Right renal pelvis (tissue), 4 donors: ENCODE measurements at regions not wholly inside any gene's neighbourhood (a gene's known extent, or its start where the extent isn't known, plus 50 kb on each side); places are given as distances from the start of the nearest gene placed in this dataset.
"Not testable (repeated sequence)": the region's sequence is repeated elsewhere in the genome, so short reads cannot be mapped to it uniquely, and the experiment has no call there.

Experiments used
- DNase-seq, 4 donors: peaks; one replicate each; pipeline ENCODE4 v3.0.0-alpha.2; 2013; ENCODE audit warnings: low read depth in 4 of 4, low spot score in 3 of 4, missing footprints in 1 of 4

DNA sequence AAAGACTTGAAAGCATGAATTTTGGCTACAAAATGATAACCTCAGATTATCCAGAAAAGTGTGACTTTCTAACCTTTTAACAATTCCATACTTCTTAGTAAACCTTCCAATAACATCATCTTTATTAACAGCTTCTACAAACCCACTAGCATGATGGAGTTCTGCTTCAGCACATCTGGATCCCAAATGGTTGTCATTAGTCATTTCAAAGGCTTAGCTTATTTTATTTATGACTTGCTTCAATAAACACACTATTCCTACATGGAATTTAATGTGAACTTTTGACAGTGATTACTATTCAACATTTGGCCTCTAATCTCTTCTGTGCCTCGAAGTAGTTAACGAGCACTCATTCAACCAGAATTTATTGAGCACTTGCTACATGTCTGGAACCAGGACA is 808.3 kb downstream of the TSN start:
- no peak for DNase-seq

DNA sequence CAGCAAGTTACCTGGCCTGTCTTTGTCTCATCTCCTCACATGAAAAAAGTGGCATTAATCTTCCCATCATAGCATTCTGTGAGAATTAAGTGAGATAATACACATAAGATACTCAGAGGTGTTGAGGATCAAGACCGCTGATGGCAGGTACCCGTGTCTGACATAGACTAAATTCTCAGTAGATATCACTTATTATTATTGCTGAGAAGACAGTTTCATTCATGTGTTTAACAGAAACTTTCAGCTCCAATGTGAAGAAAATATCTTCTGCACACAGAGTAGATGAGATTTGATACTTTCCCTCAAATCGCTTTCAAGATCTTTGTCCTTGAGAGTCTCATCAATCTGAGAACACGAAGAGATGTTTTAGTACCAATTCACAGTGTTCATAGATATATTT is 809.4 kb downstream of the TSN start:
- no peak for DNase-seq

DNA sequence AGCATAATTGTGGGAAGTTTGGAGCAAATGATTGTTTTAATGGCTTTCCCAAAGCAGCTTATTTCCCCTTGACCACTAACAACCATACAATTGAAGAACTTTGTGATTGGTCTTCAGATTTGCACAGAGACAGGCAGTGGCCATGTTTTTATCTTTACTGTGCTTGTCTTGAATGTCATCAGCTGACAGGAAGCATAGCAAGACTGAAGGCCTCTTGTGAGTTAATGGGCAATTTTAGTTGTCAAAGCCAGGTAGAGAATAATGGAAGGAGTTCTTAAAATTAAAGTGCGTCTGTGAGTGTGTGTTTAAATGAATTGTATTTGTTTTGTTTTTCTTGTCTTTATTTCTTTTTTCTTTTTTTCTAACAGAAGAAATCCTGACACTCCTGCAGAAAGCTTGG is 809.9 kb downstream of the TSN start:
- DNase-seq, result no peak

DNA sequence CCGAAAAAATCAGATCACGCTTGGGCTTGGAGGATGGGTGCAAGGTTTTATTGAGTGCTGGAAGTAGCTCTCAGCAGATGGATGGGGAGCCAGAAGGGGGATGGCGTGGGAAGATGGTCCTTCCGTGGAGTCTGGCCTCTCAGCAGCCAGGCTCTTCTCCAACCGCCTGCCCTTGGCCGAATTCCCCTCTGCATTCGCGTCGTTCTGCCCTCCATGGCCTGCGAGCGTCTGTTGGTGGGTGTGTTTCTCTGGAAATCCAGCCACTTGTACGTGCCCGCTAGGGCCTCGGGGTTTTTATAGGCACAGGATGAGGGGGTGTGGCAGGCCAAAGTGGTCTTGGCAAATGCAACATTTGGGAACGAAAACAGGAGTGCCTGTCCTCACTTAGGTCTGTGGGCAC is 815.2 kb downstream of the TSN start:
- DNase-seq, result no peak

DNA sequence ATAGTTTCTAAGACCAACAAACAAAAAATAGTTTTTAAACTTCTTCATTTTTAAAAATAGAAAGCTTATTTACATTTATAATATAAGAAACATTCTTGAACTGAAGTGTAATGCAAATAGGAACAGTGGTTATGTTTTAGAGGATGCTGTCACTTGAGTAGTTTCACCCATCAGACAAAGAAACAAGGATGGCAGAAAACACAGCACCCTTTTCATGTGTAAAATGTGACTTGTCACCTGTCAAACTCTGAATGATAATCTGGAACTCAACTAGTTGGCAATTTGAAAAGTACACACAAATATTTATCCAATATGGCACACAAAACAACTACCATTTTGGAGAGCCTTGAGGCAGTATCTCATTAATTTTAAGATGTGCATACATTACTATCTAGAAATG is 816.0 kb downstream of the TSN start:
- not testable (repeated sequence) for DNase-seq

DNA sequence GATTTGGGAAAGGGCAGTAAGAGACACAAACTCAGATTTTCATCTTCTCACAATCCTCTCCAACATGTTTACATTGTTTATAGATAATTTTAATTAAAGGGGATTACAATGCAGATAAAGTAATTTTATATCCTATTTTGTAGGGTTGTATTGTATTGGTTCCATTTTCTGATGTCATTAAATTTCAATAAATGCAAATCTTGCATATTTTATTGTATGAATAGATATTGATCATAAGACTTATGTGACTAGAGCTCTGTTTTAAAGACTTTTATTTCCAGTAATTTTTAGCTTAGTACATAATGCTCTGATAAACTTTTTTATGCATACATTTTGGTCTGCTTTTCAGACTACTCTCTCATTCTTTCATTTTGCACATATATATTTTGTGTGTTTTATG is 819.6 kb downstream of the TSN start:
- DNase-seq, result no peak

DNA sequence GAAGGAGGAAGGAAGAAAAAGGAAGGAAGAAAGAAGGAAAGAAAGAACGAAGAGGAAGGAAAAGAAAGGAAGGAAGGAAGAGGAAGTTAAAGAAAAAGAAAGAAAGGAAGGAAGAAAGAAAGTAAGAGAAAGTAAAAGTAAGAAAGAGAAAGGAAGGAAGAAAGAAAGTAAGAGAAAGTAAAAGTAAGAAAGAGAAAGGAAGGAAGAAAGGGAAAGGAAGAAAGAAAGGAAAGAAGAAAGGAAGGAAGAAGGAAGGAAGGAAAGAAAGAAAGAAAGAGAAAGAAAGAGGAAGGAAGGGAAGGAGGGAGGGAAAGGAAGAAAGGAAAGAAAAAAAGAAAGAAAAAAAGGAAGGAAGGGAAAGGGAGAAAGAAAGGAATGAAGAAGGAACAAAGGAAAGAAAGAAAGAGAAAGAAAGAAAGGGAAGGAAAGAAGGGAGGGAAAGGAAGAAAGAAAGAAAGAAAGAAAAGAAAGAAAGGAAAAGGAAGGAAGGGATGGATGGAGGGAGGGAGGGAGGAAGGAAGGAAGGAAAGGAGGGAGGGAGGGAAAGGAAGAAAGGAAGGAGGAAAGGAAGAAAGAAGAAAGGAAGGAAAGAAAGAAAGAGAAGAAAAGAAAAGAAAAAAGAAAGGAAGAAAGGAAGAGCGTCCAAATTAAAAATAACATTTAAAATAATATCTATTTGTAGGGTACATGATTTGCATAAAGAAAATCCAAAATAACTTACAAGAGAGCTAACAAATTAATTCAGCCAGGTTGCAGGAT is 827.9 kb downstream of the TSN start:
- no peak for DNase-seq

DNA sequence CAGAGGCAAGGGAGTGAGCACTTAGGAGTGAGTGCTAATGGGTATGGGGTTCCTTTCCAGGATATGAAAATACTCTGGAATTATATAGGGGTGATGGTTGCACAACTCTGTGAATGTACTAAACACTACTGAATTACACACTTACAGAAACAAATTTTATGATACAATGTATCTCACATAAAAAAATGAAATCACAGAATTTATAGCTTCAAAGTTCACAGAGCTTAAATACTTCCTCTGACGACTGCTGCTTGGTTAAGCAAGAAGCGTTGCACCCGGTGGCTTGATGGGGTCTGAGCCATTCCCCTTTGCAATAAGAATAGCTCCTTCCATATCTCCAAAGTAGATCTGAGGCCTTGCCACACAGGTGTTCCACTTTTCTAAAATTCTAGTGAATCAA is 835.1 kb downstream of the TSN start:
- DNase-seq, result no peak

DNA sequence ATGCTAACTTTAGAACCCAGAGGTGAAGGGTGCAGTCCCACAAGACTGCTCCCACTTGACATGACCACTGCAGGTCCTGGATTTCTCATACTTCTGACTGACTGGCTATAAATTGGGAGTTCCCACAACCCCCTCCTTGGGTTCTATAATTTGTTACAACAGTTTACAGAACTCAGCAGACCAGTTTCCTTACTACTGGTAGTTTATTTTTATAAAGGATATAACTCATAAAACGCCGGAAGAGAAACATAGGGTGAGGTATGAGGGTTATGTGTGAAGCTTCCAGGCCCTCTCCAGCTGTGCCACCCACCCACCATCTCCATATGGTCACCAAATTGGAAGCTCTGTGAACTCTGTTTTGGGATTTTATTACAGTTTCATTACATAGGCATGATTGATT is 839.6 kb downstream of the TSN start:
- no peak for DNase-seq

DNA sequence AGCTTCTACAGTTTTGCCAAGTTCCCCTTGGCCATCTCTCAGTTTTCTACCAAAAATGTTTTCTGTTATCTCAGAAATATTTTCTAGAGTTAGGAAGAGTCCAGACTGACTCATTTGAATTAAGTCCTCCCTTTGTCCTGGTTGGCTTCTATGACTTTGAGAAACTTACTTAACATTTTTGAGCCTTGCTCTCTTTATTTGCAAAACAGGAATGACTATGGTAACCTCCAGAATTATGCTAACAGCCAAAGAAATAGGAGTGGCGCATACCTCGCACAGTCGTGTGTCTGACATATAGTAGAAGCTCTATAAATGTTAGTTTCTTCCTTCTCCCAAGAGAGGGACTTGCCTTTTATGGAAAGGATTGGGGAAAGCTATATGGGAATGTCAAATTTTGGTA is 841.1 kb downstream of the TSN start:
- no peak for DNase-seq

DNA sequence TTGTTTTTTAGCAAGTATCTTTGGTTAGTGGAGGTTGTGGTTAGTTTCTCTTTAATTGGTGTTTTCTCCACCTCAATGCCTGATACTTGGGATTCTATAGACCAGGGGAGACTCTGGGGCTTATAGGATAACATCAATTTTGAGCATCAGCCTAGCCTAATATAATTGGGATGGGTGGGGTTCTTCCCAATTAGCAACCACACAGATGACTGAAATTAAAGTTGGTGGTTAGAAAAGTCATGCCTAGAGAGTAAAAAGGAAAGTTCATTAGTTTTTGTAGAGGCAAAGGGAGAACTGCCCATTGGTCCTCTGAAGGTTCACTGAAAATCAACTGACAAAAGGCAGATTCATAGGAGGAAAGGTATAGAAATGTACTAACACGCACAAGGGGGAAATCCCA is 843.3 kb downstream of the TSN start:
- no peak for DNase-seq

DNA sequence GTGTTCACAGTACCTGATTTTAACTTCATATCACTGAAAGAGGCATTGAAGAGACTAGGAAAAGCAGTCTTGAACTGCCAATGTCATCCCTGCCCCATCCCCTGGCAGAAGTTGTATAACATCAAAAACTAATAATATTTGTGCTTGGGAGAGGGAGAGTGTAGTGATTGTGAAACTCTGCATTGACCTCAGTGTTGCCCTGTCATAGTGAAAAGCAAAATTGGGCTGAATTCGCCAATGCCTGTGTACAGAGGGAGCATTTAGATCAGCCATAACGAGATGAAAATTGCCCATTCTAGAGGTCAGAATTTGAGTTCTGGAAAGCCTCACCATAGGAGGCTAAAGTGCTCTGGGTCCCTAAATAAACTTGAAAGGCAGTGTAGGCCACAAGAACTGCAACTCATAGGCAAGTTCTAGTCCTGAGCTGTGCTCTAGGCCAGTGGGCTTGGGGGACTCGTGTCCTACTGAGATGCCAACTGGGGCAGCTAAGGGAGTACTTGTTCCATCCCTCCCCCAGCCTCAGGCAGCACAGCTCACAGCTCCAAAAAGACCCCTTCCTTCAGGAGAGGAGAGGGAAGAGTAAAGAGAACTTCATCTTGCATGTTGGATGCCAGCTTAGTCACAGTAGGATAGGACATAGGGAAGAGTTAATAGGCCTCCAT is 855.6 kb downstream of the TSN start:
- no peak for DNase-seq

DNA sequence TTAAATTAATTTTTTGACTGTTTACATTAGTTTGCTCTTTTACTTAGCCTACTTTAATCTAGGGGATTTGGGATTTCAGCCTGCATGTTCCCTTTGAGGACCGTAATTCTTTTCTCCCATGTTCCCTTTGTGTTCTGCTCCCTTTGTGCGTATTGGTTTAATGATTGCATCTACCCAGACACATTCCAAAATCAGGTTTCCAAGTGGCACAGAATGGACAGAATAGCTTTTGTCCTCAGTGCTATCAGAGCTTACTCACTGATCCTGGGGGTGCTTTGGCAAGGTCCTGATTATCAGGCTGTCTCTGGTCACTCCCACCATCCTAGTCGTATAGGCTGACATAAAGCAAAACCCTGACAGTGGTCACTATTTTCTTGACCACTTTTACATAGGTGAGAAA is 867.5 kb downstream of the TSN start:
- no peak for DNase-seq

DNA sequence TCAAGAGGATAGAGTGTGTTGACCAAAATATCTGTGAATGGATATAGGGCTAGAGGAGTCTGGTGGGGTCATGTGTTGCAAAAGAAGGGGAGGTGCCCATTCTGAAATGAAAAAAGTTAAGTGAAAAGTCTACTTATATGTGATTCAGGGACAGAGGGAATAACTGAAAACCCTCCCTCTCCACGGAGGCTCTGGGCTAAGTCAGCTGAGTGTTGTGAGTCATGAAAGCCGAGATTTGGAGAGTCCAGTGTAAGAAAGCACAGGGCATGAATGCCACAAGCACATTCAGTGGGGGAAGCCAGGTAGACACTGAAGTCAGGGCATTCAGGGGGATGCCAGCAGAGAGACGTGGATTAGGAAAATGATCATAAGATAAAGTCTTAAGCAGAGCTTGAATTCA is 871.9 kb downstream of the TSN start:
- no peak for DNase-seq

DNA sequence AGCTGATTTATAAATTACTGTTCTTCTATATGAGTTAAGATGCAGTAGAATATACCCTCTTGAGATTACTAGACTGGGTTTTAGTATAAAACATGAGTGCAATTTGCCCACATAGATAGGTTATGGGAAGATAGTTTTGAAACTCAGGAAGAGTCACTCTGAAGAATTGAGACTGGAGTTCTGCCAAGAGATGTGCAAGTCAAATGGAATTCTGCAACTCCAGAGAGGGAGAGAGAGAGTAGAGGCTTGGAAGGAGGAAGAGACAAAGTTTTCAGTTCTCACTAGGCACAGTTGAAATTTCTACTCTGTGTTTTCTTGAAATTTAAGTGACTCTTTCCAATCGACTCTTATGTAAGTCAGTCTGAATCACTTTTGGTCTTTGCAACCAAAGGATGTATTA is 878.8 kb downstream of the TSN start:
- DNase-seq, result peak in 1 of 4 donors; percentile 12

DNA sequence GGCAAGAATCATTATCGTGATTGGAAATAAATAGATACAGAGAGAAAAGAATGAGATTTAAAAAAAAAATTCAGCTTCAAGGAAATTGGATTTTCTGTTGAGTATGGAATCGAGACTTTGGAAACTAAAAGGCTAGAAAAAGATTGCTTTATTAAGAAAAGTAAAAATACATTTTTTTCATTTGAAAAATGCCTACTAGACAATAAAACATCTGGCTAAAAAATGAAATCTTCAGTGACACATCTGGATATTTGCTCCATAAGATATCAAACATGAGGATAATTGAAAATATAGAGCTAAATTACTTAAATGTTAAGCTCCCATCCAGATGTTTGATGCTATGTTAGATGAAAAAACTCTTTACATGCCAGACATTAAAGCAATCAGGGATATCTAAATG is 879.5 kb downstream of the TSN start:
- DNase-seq, result no peak

DNA sequence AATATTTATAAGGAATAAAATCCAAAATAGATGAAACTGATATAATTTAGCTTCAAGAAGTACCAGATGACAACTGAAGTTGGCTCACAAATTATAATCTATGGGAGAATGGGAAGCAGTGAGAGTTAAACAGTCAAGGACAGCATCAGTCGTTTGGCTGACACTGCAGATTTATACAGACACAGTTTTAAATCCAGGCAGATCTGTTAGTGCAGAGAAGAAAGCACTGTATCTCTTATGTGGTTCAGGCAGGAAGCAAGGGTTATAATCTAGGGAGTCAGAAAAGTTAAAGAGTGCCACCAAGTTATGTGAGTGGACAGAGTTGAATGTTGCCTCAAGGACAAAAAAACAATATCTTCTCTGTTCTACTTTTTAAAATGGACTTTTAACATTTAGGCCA is 880.2 kb downstream of the TSN start:
- DNase-seq, result no peak

DNA sequence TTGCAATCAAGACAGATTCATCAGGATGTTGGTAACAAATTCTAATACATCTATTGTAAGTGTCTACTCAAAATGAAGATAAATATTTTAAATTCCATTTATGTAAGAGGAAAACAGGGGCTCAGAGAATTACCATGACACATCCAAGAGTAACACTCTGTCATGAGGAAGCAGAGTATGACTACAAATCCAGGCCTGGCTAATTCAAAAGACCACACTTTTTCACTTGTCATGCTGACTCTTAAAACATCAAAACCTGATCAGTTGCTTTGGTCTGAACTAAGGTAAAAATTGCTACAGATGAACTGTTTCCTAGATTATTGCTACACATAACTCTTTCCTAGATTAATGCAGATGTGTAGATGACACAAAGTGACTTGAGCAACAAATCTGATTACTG is 880.6 kb downstream of the TSN start:
- DNase-seq, result no peak

DNA sequence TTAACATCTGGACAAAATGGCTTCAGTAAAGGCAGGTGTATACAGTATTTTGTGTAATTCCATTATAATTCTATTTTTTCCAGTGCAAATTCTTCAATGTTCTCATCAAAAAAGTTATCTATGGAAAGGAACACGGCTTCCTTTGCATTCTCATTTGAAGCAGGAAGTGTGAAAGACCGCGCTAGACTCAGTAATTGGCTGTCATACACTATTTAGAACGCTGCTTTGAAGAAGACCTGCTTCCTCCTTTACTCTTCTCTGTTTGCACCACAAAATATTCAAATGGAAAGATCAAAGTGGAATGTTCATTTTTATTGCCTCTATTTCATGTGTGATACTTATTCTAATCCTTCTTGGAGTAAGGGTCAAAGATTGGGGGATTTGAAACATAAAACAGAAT is 883.7 kb downstream of the TSN start:
- DNase-seq, result no peak

DNA sequence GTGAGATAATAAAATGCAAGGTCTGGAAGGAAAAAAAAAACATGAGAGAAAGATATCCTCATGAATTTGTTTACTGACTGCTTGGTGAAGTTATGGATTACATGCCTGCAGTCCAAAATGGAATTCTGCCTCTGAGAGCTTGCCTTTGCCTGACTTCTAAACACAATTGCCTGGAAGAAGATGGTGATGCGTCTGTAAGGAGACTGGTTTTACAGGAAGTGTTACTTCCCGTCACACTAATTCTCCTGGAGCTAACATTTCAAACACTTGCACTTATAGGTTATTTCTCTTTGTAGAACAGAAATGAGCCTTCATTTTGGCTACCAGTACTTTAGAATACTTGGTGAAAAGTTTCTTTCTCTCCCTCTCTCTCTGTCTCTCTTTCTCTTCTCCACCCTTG is 884.3 kb downstream of the TSN start:
- DNase-seq, result no peak

DNA sequence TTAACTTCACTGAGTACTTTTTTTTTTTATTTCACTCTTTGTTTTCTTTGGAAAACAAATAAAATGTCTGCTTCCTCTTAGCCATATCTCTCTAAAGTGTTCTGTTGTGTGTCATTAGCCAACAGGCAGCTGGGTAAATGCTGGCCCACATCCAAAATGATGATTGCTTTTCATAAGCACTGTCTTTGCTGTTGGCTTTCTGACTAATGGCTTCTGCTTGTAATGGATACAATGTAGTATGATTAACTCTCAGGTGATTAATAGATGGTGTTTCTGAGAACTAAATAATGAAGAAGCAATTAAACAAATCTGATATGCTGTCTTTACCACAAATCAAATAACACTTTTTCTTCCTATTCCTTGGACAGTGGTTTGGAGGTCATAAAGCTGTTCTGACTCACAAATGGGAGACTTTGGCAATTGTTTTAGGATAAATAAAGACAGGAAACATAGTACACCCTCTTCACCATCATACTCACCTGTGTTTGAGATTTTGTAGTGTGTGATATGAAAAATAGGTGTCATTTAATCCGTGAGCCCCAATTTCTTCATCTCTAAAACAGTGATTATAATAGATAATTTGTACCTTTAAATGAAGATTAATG is 888.4 kb downstream of the TSN start:
- DNase-seq, result no peak

DNA sequence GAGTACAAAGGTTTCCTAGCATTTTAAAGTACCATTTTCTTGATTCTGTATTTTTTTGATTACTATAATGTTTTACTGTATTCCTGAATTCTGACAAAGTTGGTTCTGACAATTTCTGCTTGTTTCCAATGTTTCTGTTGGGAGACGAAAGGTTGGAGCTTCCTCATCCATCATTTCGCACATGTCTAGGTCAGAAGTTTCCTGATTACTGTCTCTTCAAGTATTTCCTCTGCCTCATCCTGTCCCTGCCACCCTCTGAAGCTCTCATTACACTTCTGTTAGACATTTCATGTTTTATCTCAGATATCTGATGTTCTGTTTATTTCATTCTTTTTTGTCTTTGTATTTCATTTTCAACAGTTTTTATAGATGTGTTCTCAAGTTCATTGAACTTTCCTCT is 895.8 kb downstream of the TSN start:
- DNase-seq, result no peak
